ENCODE measurements at regions not wholly inside any gene's neighbourhood (a gene's known extent, or its start where the extent isn't known, plus 50 kb on each side); places are given as distances from the start of the nearest gene placed in this dataset.

GRCh38 chr3:40737343-40737742 lies 212.6 kb downstream of the ZNF621 start:
- peaks cover 0 to 4% of the 10 kb centered on the region in 2 donors for H3K4me1 ChIP-seq
- no peak for DNase-seq
- TF ChIP-seq CTCF (IDR thresholded peaks at IDR 0.05) (no peak), POLR2A (IDR thresholded peaks at IDR 0.05) (no peak)
- no peaks in the 10 kb centered on the region for H3K36me3 ChIP-seq
- H3K27ac ChIP-seq = no peak overlapping the region
- no peaks in the 10 kb centered on the region for H3K27me3 ChIP-seq
- H3K4me3 ChIP-seq (replicated peaks in 1 of 3) = no peak overlapping the region
- H3K9me3 ChIP-seq = no peaks in the 10 kb centered on the region
- 89 to 92% methylated on average over 3 of the region's 3 CpGs for WGBS, 2 donors
- intact Hi-C loops (cut with DNase I) = no loop called here

- intact Hi-C loops (cut with DNase I) = no loop called here
- DNase-seq = no peak
- H3K4me3 ChIP-seq (replicated peaks in 1 of 3) = no peak overlapping the region
- no peak overlapping the region for H3K27ac ChIP-seq
- TF ChIP-seq CTCF (IDR thresholded peaks at IDR 0.05) = no peak
- H3K4me1 ChIP-seq = peaks cover 0 to 4% of the 10 kb centered on the region in 2 donors
- no peaks in the 10 kb centered on the region for H3K9me3 ChIP-seq
- H3K27me3 ChIP-seq = no peaks in the 10 kb centered on the region
- WGBS, 2 donors = 68 to 92% methylated on average over 1 of the region's 1 CpG
- H3K36me3 ChIP-seq = no peaks in the 10 kb centered on the region
These were observed 215.2 kb downstream of the ZNF621 start for GRCh38 chr3:40739971-40740370.

- peak in 1 of 2 donors; percentile 27 for DNase-seq
- Histone ChIP-seq H3K4me1 (peaks cover 0 to 4% of the 10 kb centered on the region in 2 donors), H3K4me3 (replicated peaks in 1 of 3) (no peak overlapping the region), H3K27me3 (no peaks in the 10 kb centered on the region), H3K27ac (no peak overlapping the region), H3K9me3 (no peaks in the 10 kb centered on the region), H3K36me3 (no peaks in the 10 kb centered on the region)
- TF ChIP-seq POLR2A (IDR thresholded peaks at IDR 0.05) = no peak
- TF ChIP-seq CTCF (IDR thresholded peaks at IDR 0.05) = no peak
- intact Hi-C loops (cut with DNase I) = no loop called here
- WGBS, 2 donors = 0 to 10% methylated on average over 1 of the region's 1 CpG
These were observed 217.0 kb downstream of the ZNF621 start for GRCh38 chr3:40741729-40742128.

- TF ChIP-seq CTCF (IDR thresholded peaks at IDR 0.05) (no peak), POLR2A (IDR thresholded peaks at IDR 0.05) (no peak)
- H3K27me3 ChIP-seq = no peaks in the 10 kb centered on the region
- no peaks in the 10 kb centered on the region for H3K9me3 ChIP-seq
- H3K4me1 ChIP-seq = peaks cover 3 to 4% of the 10 kb centered on the region in 2 donors
- DNase-seq = no peak
- no peaks in the 10 kb centered on the region for H3K36me3 ChIP-seq
- H3K4me3 ChIP-seq (replicated peaks in 1 of 3) = no peak overlapping the region
- H3K27ac ChIP-seq = no peak overlapping the region
- intact Hi-C loops (cut with DNase I) = no loop called here
- WGBS, 2 donors = 69 to 89% methylated on average over 2 of the region's 2 CpGs
These were observed 220.8 kb downstream of the ZNF621 start for GRCh38 chr3:40745381-40746106.

- DNase-seq = no peak
- Histone ChIP-seq H3K36me3 (no peaks in the 10 kb centered on the region), H3K27me3 (no peaks in the 10 kb centered on the region), H3K27ac (no peak overlapping the region), H3K4me3 (replicated peaks in 1 of 3) (no peak overlapping the region), H3K9me3 (no peaks in the 10 kb centered on the region), H3K4me1 (peaks cover 0 to 3% of the 10 kb centered on the region in 2 donors)
- intact Hi-C loops (cut with DNase I) = no loop called here
- TF ChIP-seq POLR2A (IDR thresholded peaks at IDR 0.05) (no peak), CTCF (IDR thresholded peaks at IDR 0.05) (no peak)
- WGBS, 2 donors = 100% methylated on average over 1 of the region's 1 CpG
These were observed 226.9 kb downstream of the ZNF621 start for GRCh38 chr3:40751666-40752065.

Measured in thyroid gland (tissue), 4 donors.